Panc1 (cell line): ENCODE measurements at regions not wholly inside any gene's neighbourhood (a gene's known extent, or its start where the extent isn't known, plus 50 kb on each side); places are given as distances from the start of the nearest gene placed in this dataset.

Experiments used
- ATAC-seq: fragments of 200-7000 bp; cut with Tn5 transposase; 2 replicates; pipeline ENCODE4 v1.9.1; 2020; ENCODE audit warnings: mild to moderate bottlenecking, moderate library complexity
- BruUV-seq: library from RNA; stranded (reverse); fragments of 400-500 nt; replicated peaks from 2 replicates; lab custom pipeline; 2021; lab: Mats Ljungman, UMichigan
- CTCF ChIA-PET: fragments of 300-600 bp; sonication (Branson Sonifier 250); formaldehyde crosslinking; loops from one replicate; lab custom pipeline; 2022; ENCODE audit warnings: antibody characterized with exemption; lab: Charles Lee
- POLR2A ChIA-PET: fragments of 300-600 bp; sonication (Branson Sonifier 250); formaldehyde crosslinking; loops from one replicate; lab custom pipeline; 2022; ENCODE audit warnings: antibody characterized with exemption; lab: Charles Lee
- DNase-seq: peaks from one replicate; pipeline ENCODE4 v3.0.0-alpha.2; 2010; ENCODE audit warnings: low read depth, low spot score
- H3K27ac ChIP-seq: 2 replicates; pipeline ENCODE4 v1.5.1; 2011; ENCODE audit warnings: mild to moderate bottlenecking, low read length, inconsistent platforms
- H3K27me3 ChIP-seq: fragments of 200-500 bp; sonication (Bioruptor generic); 2 replicates; pipeline ENCODE4 v1.6.0; 2014; ENCODE audit warnings: low read length, inconsistent platforms; ENCODE audit not compliant: control insufficient read depth, insufficient read depth
- H3K36me3 ChIP-seq: fragments of 200-500 bp; sonication (Bioruptor generic); 2 replicates; pipeline ENCODE4 v1.5.1; 2014; ENCODE audit warnings: inconsistent platforms, mild to moderate bottlenecking, low read length, moderate library complexity; ENCODE audit not compliant: control insufficient read depth, insufficient read depth
- H3K4me1 ChIP-seq: 2 replicates; pipeline ENCODE4 v1.5.1; 2011; ENCODE audit warnings: inconsistent platforms, mild to moderate bottlenecking, low read length, moderate library complexity; ENCODE audit not compliant: control insufficient read depth, insufficient read depth
- H3K4me3 ChIP-seq, 2 experiments: 2 replicates each; pipeline ENCODE4 v1.5.1; 2011 to 2012; ENCODE audit warnings: low read depth in 2 of 2, low read length in 2 of 2, mild to moderate bottlenecking in 2 of 2, inconsistent platforms in 1 of 2, moderate library complexity in 1 of 2
- H3K9me3 ChIP-seq: fragments of 200-500 bp; sonication (Bioruptor generic); 2 replicates; pipeline ENCODE4 v1.5.1; 2014; ENCODE audit warnings: low read depth, mild to moderate bottlenecking, inconsistent platforms, low read length, moderate library complexity; ENCODE audit not compliant: control insufficient read depth, insufficient read depth
- CTCF ChIP-seq: fragments of 450-650 bp; IDR thresholded peaks from 2 replicates; pipeline ENCODE4 v1.5.1; 2017; ENCODE audit warnings: mild to moderate bottlenecking
- POLR2AphosphoS5 ChIP-seq: IDR thresholded peaks from 2 replicates; pipeline ENCODE4 v1.6.1; 2012; ENCODE audit warnings: mild to moderate bottlenecking, low read depth, low read length, moderate library complexity
- REST ChIP-seq, 2 experiments: IDR thresholded peaks; 2 replicates each; pipeline ENCODE4 v1.6.1; 2011 to 2012; ENCODE audit warnings: low read depth in 2 of 2, control low read depth in 1 of 2, low read length in 1 of 2, mild to moderate bottlenecking in 1 of 2, moderate library complexity in 1 of 2; ENCODE audit not compliant: insufficient read depth in 1 of 2
- SIN3A ChIP-seq: IDR thresholded peaks from 2 replicates; pipeline ENCODE4 v1.6.1; 2012; ENCODE audit warnings: low read depth, mild to moderate bottlenecking, low read length, moderate library complexity, borderline replicate concordance; ENCODE audit not compliant: insufficient read depth
- TCF7L2 ChIP-seq: IDR thresholded peaks from 2 replicates; pipeline ENCODE4 v1.6.1; 2011; ENCODE audit warnings: mild to moderate bottlenecking, low read depth, low read length, inconsistent platforms
- in situ Hi-C: cut with HindIII; loops from 2 replicates; pipeline ENCODE4 v1.10.0; 2016; ENCODE audit warnings: low sequenced_read_pairs, low pct_unique_long_range_greater_than_20kb
- intact Hi-C: fragments of 100-400 bp; cut with micrococcal nuclease; formaldehyde crosslinking; loops from one replicate; pipeline ENCODE4 v1.10.0; 2022; ENCODE audit not compliant: unreplicated experiment

- POLR2A ChIA-PET, result no interaction called here
- Histone ChIP-seq H3K4me1 (no peaks in the 10 kb centered on the region), H3K9me3 (no peaks in the 10 kb centered on the region), H3K27me3 (no peaks in the 10 kb centered on the region), H3K36me3 (no peaks in the 10 kb centered on the region), H3K27ac (no peak overlapping the region), H3K4me3 (no peak overlapping the region)
- TF ChIP-seq TCF7L2 (no peak), SIN3A (no peak), POLR2AphosphoS5 (no peak), REST (IDR thresholded peaks at IDR 0.05; ENCODE audit: insufficient read depth in 1 of 2, low read depth in 2 of 2, low read length in 1 of 2) (no peak), CTCF (no peak)
- no TSS peak for BruUV-seq
- intact Hi-C loops, result no loop called here
- in situ Hi-C loops, result no loop called here
- CTCF ChIA-PET, result no interaction called here
- ATAC-seq (no peak), DNase-seq (no peak)
These were observed 339.2 kb upstream of the CT83 start for GRCh38 chrX:116801943-116802342.

GRCh38 chrX:116781926-116782325, 319.1 kb upstream of the CT83 start:
- Histone ChIP-seq H3K4me1 (no peaks in the 10 kb centered on the region), H3K27me3 (no peaks in the 10 kb centered on the region), H3K4me3 (no peak overlapping the region), H3K9me3 (no peaks in the 10 kb centered on the region), H3K27ac (no peak overlapping the region), H3K36me3 (no peaks in the 10 kb centered on the region)
- CTCF ChIA-PET, result no interaction called here
- no peak for ATAC-seq
- in situ Hi-C loops, result no loop called here
- intact Hi-C loops, result no loop called here
- POLR2A ChIA-PET, result no interaction called here
- no peak for TF ChIP-seq CTCF
- no peak for TF ChIP-seq TCF7L2
- TF ChIP-seq REST (IDR thresholded peaks at IDR 0.05; ENCODE audit: insufficient read depth in 1 of 2, low read depth in 2 of 2, low read length in 1 of 2), result no peak
- TF ChIP-seq POLR2AphosphoS5, result no peak
- TF ChIP-seq SIN3A, result no peak
- DNase-seq, result no peak
- no TSS peak for BruUV-seq
